ENCODE measurements at regions not wholly inside any gene's neighbourhood (a gene's known extent, or its start where the extent isn't known, plus 50 kb on each side); places are given as distances from the start of the nearest gene placed in this dataset.
A peak's percentile ranks its signal among the peaks of the same experiment; 100 is the strongest.

DNA sequence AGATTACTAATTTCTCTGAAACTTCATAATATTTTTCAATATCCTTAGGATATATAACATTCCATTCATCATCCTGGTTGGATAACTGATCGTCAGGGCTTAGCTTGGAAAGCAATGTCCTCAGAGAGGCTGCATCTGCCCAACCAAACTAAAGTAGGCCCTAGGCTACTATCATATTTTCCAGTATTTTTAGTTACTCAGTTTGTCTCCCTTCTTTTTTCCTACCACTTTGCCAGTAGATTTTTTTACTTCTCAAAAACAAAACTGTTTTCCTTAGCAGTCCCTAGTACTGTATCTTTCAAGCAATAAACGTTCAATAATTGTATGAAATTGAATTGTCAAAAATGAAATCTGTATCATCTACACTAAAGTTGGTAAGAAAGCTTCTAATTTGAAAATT is 452.0 kb downstream of the TFEC start:
- H2AFZ ChIP-seq (replicated peaks): no peak overlapping the region
- no peaks in the 10 kb centered on the region for H4K20me1 ChIP-seq (ENCODE audit: low read depth)
- H3K27ac ChIP-seq: no peak overlapping the region
- Mint-ChIP-seq H3K36me3 (no peaks in the 10 kb centered on the region), H3K27me3 (ENCODE audit: insufficient read depth, low read depth) (peaks cover 5% of the 10 kb centered on the region), H3K27ac (no peak overlapping the region), H3K9me3 (peaks cover 3% of the 10 kb centered on the region), H3K4me1 (peaks cover 22% of the 10 kb centered on the region), H3K4me3 (no peak overlapping the region)
- H3K4me1 ChIP-seq: peaks cover 21% of the 10 kb centered on the region
- no peaks in the 10 kb centered on the region for H3K27me3 ChIP-seq
- no peak overlapping the region for H3K4me3 ChIP-seq
- no peaks in the 10 kb centered on the region for H3F3A ChIP-seq (ENCODE audit: low read depth)
- H3K79me2 ChIP-seq (ENCODE audit: low read depth): no peaks in the 10 kb centered on the region
- no peaks in the 10 kb centered on the region for H3K36me3 ChIP-seq
- no peak for DNase-seq (ENCODE audit: low spot score)
- no peak overlapping the region for H3K9ac ChIP-seq
- TF ChIP-seq EZH2phosphoT487 (IDR thresholded peaks at IDR 0.05) (no peak), EZH2 (IDR thresholded peaks at IDR 0.05) (no peak)
- TF ChIP-seq, protein P1, sequence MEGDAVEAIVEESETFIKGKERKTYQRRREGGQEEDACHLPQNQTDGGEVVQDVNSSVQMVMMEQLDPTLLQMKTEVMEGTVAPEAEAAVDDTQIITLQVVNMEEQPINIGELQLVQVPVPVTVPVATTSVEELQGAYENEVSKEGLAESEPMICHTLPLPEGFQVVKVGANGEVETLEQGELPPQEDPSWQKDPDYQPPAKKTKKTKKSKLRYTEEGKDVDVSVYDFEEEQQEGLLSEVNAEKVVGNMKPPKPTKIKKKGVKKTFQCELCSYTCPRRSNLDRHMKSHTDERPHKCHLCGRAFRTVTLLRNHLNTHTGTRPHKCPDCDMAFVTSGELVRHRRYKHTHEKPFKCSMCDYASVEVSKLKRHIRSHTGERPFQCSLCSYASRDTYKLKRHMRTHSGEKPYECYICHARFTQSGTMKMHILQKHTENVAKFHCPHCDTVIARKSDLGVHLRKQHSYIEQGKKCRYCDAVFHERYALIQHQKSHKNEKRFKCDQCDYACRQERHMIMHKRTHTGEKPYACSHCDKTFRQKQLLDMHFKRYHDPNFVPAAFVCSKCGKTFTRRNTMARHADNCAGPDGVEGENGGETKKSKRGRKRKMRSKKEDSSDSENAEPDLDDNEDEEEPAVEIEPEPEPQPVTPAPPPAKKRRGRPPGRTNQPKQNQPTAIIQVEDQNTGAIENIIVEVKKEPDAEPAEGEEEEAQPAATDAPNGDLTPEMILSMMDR (IDR thresholded peaks at IDR 0.05): no peak
- H3K4me2 ChIP-seq: no peak overlapping the region
- H3K9me3 ChIP-seq (ENCODE audit: low read depth): no peaks in the 10 kb centered on the region

- H3K36me3 ChIP-seq: no peaks in the 10 kb centered on the region
- no peaks in the 10 kb centered on the region for H3K79me2 ChIP-seq (ENCODE audit: low read depth)
- Mint-ChIP-seq H3K4me1 (peaks cover 33% of the 10 kb centered on the region), H3K4me3 (no peak overlapping the region), H3K27ac (peak overlapping the region; percentile 17), H3K9me3 (peaks cover 3% of the 10 kb centered on the region), H3K27me3 (ENCODE audit: insufficient read depth, low read depth) (peaks cover 7% of the 10 kb centered on the region), H3K36me3 (no peaks in the 10 kb centered on the region)
- peak overlapping the region; percentile 47 for H3K4me2 ChIP-seq
- TF ChIP-seq EZH2phosphoT487 (IDR thresholded peaks at IDR 0.05) (no peak), EZH2 (IDR thresholded peaks at IDR 0.05) (no peak)
- TF ChIP-seq, protein P1 (IDR thresholded peaks at IDR 0.05): no peak
- H3K4me1 ChIP-seq: peaks cover 16% of the 10 kb centered on the region
- peak; percentile 64 for DNase-seq (ENCODE audit: low spot score)
- H3K4me3 ChIP-seq: no peak overlapping the region
- no peaks in the 10 kb centered on the region for H3F3A ChIP-seq (ENCODE audit: low read depth)
- H3K27ac ChIP-seq: no peak overlapping the region
- H3K9ac ChIP-seq: no peak overlapping the region
- H3K27me3 ChIP-seq: no peaks in the 10 kb centered on the region
- no peak overlapping the region for H2AFZ ChIP-seq (replicated peaks)
- H3K9me3 ChIP-seq (ENCODE audit: low read depth): no peaks in the 10 kb centered on the region
- no peaks in the 10 kb centered on the region for H4K20me1 ChIP-seq (ENCODE audit: low read depth)
Observed at GRCh38 chr7:115574681-115575291, 455.8 kb downstream of the TFEC start.

DNA sequence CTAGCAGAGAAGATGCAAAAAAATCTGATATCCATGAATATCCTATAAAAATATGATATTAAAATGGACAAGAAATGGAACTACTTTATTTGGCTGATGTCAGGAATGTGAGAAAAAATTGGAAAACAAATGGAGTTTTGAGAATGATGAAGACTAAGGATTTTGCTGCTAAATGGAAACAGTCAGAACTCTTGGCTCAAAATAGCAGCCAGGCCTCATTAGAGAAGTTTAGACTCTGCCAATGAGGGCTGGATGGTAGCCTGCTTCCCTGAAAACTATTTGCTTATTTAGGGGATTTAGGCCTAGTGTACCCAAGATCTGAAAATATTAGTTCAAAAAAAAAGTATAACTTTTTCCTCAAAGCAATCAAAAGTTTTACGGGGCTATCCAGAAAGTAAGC is 458.5 kb downstream of the TFEC start:
- TF ChIP-seq EZH2phosphoT487 (IDR thresholded peaks at IDR 0.05) (no peak), EZH2 (IDR thresholded peaks at IDR 0.05) (no peak)
- TF ChIP-seq, protein P1 (IDR thresholded peaks at IDR 0.05): no peak
- Histone ChIP-seq H3K27ac (no peak overlapping the region), H3K4me1 (peaks cover 16% of the 10 kb centered on the region), H3F3A (ENCODE audit: low read depth) (no peaks in the 10 kb centered on the region), H3K79me2 (ENCODE audit: low read depth) (no peaks in the 10 kb centered on the region), H3K9ac (no peak overlapping the region), H3K36me3 (no peaks in the 10 kb centered on the region), H2AFZ (replicated peaks) (no peak overlapping the region), H3K4me3 (no peak overlapping the region), H3K9me3 (ENCODE audit: low read depth) (no peaks in the 10 kb centered on the region), H4K20me1 (ENCODE audit: low read depth) (no peaks in the 10 kb centered on the region), H3K27me3 (no peaks in the 10 kb centered on the region), H3K4me2 (no peak overlapping the region)
- Mint-ChIP-seq H3K4me3 (no peak overlapping the region), H3K27ac (no peak overlapping the region), H3K36me3 (no peaks in the 10 kb centered on the region), H3K4me1 (peaks cover 33% of the 10 kb centered on the region), H3K27me3 (ENCODE audit: insufficient read depth, low read depth) (peaks cover 7% of the 10 kb centered on the region), H3K9me3 (peaks cover 3% of the 10 kb centered on the region)
- no peak for DNase-seq (ENCODE audit: low spot score)
